Liver (tissue), 8 donors: ENCODE measurements at regions not wholly inside any gene's neighbourhood (a gene's known extent, or its start where the extent isn't known, plus 50 kb on each side); places are given as distances from the start of the nearest gene placed in this dataset.

ENCODE experiments used
- DNase-seq: peaks from one replicate; pipeline ENCODE4 v3.0.0-alpha.2; 2017; ENCODE audit warnings: low spot score
- H3K27ac ChIP-seq, 2 donors: one replicate each; pipeline ENCODE4 v1.7.0; 2013; ENCODE audit warnings: inconsistent platforms in 2 of 2, low read length in 2 of 2, control low read depth in 1 of 2, low read depth in 1 of 2, mild to moderate bottlenecking in 1 of 2
- H3K27me3 ChIP-seq, 4 donors: one replicate each; pipeline versions ENCODE4 v1.6.1 to v1.7.0; 2013; ENCODE audit warnings: low read length in 3 of 4, inconsistent platforms in 1 of 4, mild to moderate bottlenecking in 1 of 4, moderate library complexity in 1 of 4; ENCODE audit not compliant: control insufficient read depth in 4 of 4, insufficient read depth in 4 of 4
- H3K36me3 ChIP-seq, 4 donors: one replicate each; pipeline versions ENCODE4 v1.6.1 to v1.7.0; 2013; ENCODE audit warnings: low read length in 3 of 4, mild to moderate bottlenecking in 3 of 4, low read depth in 1 of 4, moderate library complexity in 1 of 4; ENCODE audit not compliant: control insufficient read depth in 4 of 4, insufficient read depth in 3 of 4
- H3K4me1 ChIP-seq, 4 donors: one replicate each; pipeline versions ENCODE4 v1.6.1 to v1.7.0; 2013; ENCODE audit warnings: low read length in 3 of 4, mild to moderate bottlenecking in 3 of 4, moderate library complexity in 1 of 4; ENCODE audit not compliant: control insufficient read depth in 4 of 4, insufficient read depth in 4 of 4
- H3K4me3 ChIP-seq, 3 donors: one replicate each; pipeline versions ENCODE4 v1.6.1 to v1.7.0; 2013; ENCODE audit warnings: low read length in 3 of 3, control low read depth in 1 of 3, low read depth in 1 of 3, mild to moderate bottlenecking in 1 of 3
- H3K9ac ChIP-seq, 2 donors: one replicate each; pipeline ENCODE4 v1.7.0; 2013; ENCODE audit warnings: low read length in 2 of 2, mild to moderate bottlenecking in 2 of 2, moderate library complexity in 2 of 2, control low read depth in 1 of 2, low read depth in 1 of 2
- H3K9me3 ChIP-seq, 4 donors: one replicate each; pipeline versions ENCODE4 v1.6.1 to v1.7.0; 2013; ENCODE audit warnings: low read length in 3 of 4; ENCODE audit not compliant: control insufficient read depth in 4 of 4
- CTCF ChIP-seq: fragments of 150-350 bp; IDR thresholded peaks from 2 replicates; pipeline ENCODE4 v1.5.1; 2017; ENCODE audit warnings: improper control_type of control experiment, low read depth, low read length; ENCODE audit not compliant: missing input control
- EGR1 ChIP-seq, 2 donors: IDR thresholded peaks; 2 replicates each; pipeline ENCODE4 v1.6.1; 2016 to 2018; ENCODE audit warnings: antibody characterized with exemption in 2 of 2, low read depth in 2 of 2
- FOXA1 ChIP-seq: IDR thresholded peaks from 2 replicates; pipeline ENCODE4 v1.6.1; 2016; ENCODE audit warnings: antibody characterized with exemption
- FOXA2 ChIP-seq: IDR thresholded peaks from 2 replicates; pipeline ENCODE4 v1.6.1; 2016; ENCODE audit warnings: antibody characterized with exemption
- GABPA ChIP-seq, 2 donors: IDR thresholded peaks in 1 of 2; conservative IDR thresholded peaks in 1 of 2; 2 replicates each; pipeline ENCODE4 v1.6.1; 2016; ENCODE audit warnings: antibody characterized with exemption in 2 of 2, mild to moderate bottlenecking in 1 of 2, moderate library complexity in 1 of 2
- HNF4A ChIP-seq, 2 donors: conservative IDR thresholded peaks; 2 replicates each; pipeline ENCODE4 v1.6.1; 2016; ENCODE audit warnings: antibody characterized with exemption in 2 of 2, mild to moderate bottlenecking in 2 of 2
- HNF4G ChIP-seq: IDR thresholded peaks from 2 replicates; pipeline ENCODE4 v1.6.1; 2016; ENCODE audit warnings: antibody characterized with exemption
- JUND ChIP-seq, 2 donors: IDR thresholded peaks; 2 replicates each; pipeline ENCODE4 v1.6.1; 2016; ENCODE audit warnings: antibody characterized with exemption in 2 of 2
- NR2F2 ChIP-seq: IDR thresholded peaks from 2 replicates; pipeline ENCODE4 v1.6.1; 2016; ENCODE audit warnings: antibody characterized with exemption
- RAD21 ChIP-seq, 2 donors: IDR thresholded peaks; 2 replicates each; pipeline ENCODE4 v1.6.1; 2016; ENCODE audit warnings: antibody characterized with exemption in 2 of 2, mild to moderate bottlenecking in 2 of 2
- RXRA ChIP-seq, 2 donors: IDR thresholded peaks; 2 replicates each; pipeline ENCODE4 v1.6.1; 2017 to 2018; ENCODE audit warnings: antibody characterized with exemption in 2 of 2, mild to moderate bottlenecking in 1 of 2
- SP1 ChIP-seq: IDR thresholded peaks from 2 replicates; pipeline ENCODE4 v1.6.1; 2018; ENCODE audit warnings: antibody characterized with exemption, mild to moderate bottlenecking
- TAF1 ChIP-seq: conservative IDR thresholded peaks from 2 replicates; pipeline ENCODE4 v1.6.1; 2016; ENCODE audit warnings: antibody characterized with exemption, mild to moderate bottlenecking
- YY1 ChIP-seq: IDR thresholded peaks from 2 replicates; pipeline ENCODE4 v1.6.1; 2016; ENCODE audit warnings: antibody characterized with exemption, mild to moderate bottlenecking
- WGBS: extraction: QIAGEN DNeasy Blood & Tissue Kit; methylation state at CpG from one replicate; pipeline ENCODE4 v1.1.7; 2013; 5-methylcytosine and 5-hydroxymethylcytosine counted together
- TF ChIP-seq, protein P1 (sequence below): IDR thresholded peaks from 2 replicates; pipeline ENCODE4 v1.6.1; 2016; ENCODE audit warnings: antibody characterized with exemption
- TF ChIP-seq, protein P2 (sequence below): IDR thresholded peaks from 2 replicates; pipeline ENCODE4 v1.6.1; 2016; ENCODE audit warnings: antibody characterized with exemption
- TF ChIP-seq, protein P3 (sequence below): IDR thresholded peaks from 2 replicates; pipeline ENCODE4 v1.6.1; 2016; ENCODE audit warnings: antibody characterized with exemption, mild to moderate bottlenecking
- TF ChIP-seq, protein P4 (sequence below): IDR thresholded peaks from 2 replicates; pipeline ENCODE4 v1.6.1; 2016; ENCODE audit warnings: antibody characterized with exemption
- donor health status: healthy.
- donor health status: healthy.
- donor health status: healthy.
- donor health status: healthy.
- donor health status: healthy.

DNA sequence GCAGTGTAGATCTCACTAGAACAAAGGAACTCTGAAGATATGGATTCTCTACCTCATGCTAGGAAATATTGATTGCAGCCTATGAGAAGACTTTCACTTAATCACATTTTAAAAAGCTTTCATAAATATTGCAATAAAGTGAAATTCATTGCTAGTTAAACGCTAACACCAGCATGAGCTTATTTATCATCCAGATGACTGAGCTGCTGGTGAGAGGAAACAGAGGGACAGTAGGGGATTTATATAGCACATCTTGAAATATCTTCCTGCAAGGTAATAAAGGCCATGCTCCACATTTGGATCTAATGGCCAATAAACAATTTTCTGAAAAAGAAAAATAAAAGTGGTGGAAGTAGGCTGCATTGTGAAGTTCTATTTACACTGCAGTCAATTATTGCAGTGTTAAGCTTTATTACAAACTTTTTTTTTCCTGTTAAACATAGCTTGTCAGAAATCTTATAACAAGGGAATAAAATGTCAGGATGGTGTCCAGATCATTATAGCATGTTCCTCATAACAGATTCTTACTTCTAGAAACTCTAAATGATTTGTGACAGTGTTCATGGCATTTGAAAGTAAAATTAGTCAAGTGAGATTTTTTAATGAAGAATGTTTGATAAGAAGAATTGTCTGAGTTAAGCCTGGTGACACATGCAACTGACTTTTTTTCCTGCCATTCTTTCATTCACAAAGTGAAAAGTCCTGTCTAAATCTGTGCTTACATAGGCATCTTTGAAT is 342.6 kb downstream of the DMAC1 start:
- no peak for DNase-seq
- Histone ChIP-seq H3K27me3 (peaks cover 0 to 3% (median 0%) of the 10 kb centered on the region in 4 donors), H3K9ac (no peak overlapping the region), H3K4me1 (no peaks in the 10 kb centered on the region), H3K9me3 (no peaks in the 10 kb centered on the region), H3K27ac (no peak overlapping the region), H3K36me3 (no peaks in the 10 kb centered on the region), H3K4me3 (no peak overlapping the region)
- TF ChIP-seq RAD21 (IDR thresholded peaks at IDR 0.05) (no peak), FOXA2 (no peak), SP1 (no peak), YY1 (no peak), JUND (IDR thresholded peaks at IDR 0.05) (no peak), NR2F2 (no peak), HNF4A (conservative IDR thresholded peaks at IDR 0.05) (no peak), TAF1 (no peak), GABPA (IDR thresholded peaks at IDR 0.05 in 1 of 2, conservative IDR thresholded peaks at IDR 0.05 in 1 of 2) (no peak), CTCF (no peak), EGR1 (IDR thresholded peaks at IDR 0.05; ENCODE audit: low read depth in 2 of 2) (no peak), HNF4G (no peak), FOXA1 (no peak), RXRA (IDR thresholded peaks at IDR 0.05) (no peak)
- TF ChIP-seq, protein P1, sequence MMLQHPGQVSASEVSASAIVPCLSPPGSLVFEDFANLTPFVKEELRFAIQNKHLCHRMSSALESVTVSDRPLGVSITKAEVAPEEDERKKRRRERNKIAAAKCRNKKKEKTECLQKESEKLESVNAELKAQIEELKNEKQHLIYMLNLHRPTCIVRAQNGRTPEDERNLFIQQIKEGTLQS, result no peak
- TF ChIP-seq, protein P2, sequence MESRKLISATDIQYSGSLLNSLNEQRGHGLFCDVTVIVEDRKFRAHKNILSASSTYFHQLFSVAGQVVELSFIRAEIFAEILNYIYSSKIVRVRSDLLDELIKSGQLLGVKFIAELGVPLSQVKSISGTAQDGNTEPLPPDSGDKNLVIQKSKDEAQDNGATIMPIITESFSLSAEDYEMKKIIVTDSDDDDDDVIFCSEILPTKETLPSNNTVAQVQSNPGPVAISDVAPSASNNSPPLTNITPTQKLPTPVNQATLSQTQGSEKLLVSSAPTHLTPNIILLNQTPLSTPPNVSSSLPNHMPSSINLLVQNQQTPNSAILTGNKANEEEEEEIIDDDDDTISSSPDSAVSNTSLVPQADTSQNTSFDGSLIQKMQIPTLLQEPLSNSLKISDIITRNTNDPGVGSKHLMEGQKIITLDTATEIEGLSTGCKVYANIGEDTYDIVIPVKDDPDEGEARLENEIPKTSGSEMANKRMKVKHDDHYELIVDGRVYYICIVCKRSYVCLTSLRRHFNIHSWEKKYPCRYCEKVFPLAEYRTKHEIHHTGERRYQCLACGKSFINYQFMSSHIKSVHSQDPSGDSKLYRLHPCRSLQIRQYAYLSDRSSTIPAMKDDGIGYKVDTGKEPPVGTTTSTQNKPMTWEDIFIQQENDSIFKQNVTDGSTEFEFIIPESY, result no peak
- TF ChIP-seq, protein P3, sequence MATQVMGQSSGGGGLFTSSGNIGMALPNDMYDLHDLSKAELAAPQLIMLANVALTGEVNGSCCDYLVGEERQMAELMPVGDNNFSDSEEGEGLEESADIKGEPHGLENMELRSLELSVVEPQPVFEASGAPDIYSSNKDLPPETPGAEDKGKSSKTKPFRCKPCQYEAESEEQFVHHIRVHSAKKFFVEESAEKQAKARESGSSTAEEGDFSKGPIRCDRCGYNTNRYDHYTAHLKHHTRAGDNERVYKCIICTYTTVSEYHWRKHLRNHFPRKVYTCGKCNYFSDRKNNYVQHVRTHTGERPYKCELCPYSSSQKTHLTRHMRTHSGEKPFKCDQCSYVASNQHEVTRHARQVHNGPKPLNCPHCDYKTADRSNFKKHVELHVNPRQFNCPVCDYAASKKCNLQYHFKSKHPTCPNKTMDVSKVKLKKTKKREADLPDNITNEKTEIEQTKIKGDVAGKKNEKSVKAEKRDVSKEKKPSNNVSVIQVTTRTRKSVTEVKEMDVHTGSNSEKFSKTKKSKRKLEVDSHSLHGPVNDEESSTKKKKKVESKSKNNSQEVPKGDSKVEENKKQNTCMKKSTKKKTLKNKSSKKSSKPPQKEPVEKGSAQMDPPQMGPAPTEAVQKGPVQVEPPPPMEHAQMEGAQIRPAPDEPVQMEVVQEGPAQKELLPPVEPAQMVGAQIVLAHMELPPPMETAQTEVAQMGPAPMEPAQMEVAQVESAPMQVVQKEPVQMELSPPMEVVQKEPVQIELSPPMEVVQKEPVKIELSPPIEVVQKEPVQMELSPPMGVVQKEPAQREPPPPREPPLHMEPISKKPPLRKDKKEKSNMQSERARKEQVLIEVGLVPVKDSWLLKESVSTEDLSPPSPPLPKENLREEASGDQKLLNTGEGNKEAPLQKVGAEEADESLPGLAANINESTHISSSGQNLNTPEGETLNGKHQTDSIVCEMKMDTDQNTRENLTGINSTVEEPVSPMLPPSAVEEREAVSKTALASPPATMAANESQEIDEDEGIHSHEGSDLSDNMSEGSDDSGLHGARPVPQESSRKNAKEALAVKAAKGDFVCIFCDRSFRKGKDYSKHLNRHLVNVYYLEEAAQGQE, result no peak
- TF ChIP-seq, protein P4, sequence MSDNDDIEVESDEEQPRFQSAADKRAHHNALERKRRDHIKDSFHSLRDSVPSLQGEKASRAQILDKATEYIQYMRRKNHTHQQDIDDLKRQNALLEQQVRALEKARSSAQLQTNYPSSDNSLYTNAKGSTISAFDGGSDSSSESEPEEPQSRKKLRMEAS, result no peak
- whole genome bisulfite sequencing, result 84% methylated on average over 1 of the region's 1 CpG
